ENCODE measurements at regions not wholly inside any gene's neighbourhood (a gene's known extent, or its start where the extent isn't known, plus 50 kb on each side); places are given as distances from the start of the nearest gene placed in this dataset.

- Histone ChIP-seq H3K4me1 (peaks cover 0 to 2% (median 0%) of the 10 kb centered on the region in 6 donors), H3K4me3 (no peak overlapping the region), H3K9me3 (peaks cover 0 to 8% (median 6%) of the 10 kb centered on the region in 8 donors), H3K27me3 (replicated peaks in 1 of 7) (no peaks in the 10 kb centered on the region), H3K27ac (no peak overlapping the region), H3K36me3 (no peaks in the 10 kb centered on the region)
- intact Hi-C loops (cut with DNase I; ENCODE audit: low total_unique reads), result no loop called here
- DNase-seq, result no peak
- 65 to 80% (median 69%) methylated on average over 9 of the region's 9 CpGs for WGBS, 5 donors
- no peak for TF ChIP-seq CTCF (IDR thresholded peaks at IDR 0.05 in 8 of 11, conservative IDR thresholded peaks at IDR 0.05 in 3 of 11)
- TF ChIP-seq POLR2AphosphoS5 (IDR thresholded peaks at IDR 0.05), result no peak
- TF ChIP-seq POLR2A (IDR thresholded peaks at IDR 0.05), result no peak
These were observed 202.3 kb upstream of the KLF6 start for GRCh38 chr10:3987143-3987974.

- peaks cover 0 to 7% (median 3%) of the 10 kb centered on the region in 6 donors for H3K4me1 ChIP-seq
- H3K4me3 ChIP-seq, result no peak overlapping the region
- 73 to 86% (median 79%) methylated on average over 10 of the region's 10 CpGs for WGBS, 5 donors
- peaks cover 0 to 8% (median 6%) of the 10 kb centered on the region in 8 donors for H3K9me3 ChIP-seq
- intact Hi-C loops (cut with DNase I; ENCODE audit: low total_unique reads), result no loop called here
- TF ChIP-seq POLR2A (IDR thresholded peaks at IDR 0.05) (no peak), CTCF (IDR thresholded peaks at IDR 0.05 in 8 of 11, conservative IDR thresholded peaks at IDR 0.05 in 3 of 11) (no peak), POLR2AphosphoS5 (IDR thresholded peaks at IDR 0.05) (no peak)
- H3K36me3 ChIP-seq, result no peaks in the 10 kb centered on the region
- H3K27me3 ChIP-seq (replicated peaks in 1 of 7), result no peaks in the 10 kb centered on the region
- DNase-seq, result no peak
- no peak overlapping the region for H3K27ac ChIP-seq
These were observed 201.6 kb upstream of the KLF6 start for GRCh38 chr10:3986493-3987142.

- Histone ChIP-seq H3K4me3 (no peak overlapping the region), H3K27me3 (replicated peaks in 1 of 7) (no peaks in the 10 kb centered on the region), H3K27ac (no peak overlapping the region), H3K4me1 (peaks cover 6 to 30% (median 24%) of the 10 kb centered on the region in 6 donors), H3K9me3 (peaks cover 0 to 8% (median 6%) of the 10 kb centered on the region in 8 donors), H3K36me3 (no peaks in the 10 kb centered on the region)
- intact Hi-C loops (cut with DNase I; ENCODE audit: low total_unique reads), result no loop called here
- TF ChIP-seq POLR2A (IDR thresholded peaks at IDR 0.05) (no peak), POLR2AphosphoS5 (IDR thresholded peaks at IDR 0.05) (no peak), CTCF (IDR thresholded peaks at IDR 0.05 in 8 of 11, conservative IDR thresholded peaks at IDR 0.05 in 3 of 11) (no peak)
- DNase-seq, result no peak
These were observed 197.9 kb upstream of the KLF6 start for GRCh38 chr10:3982746-3983442.
